Effector CD8-positive, alpha-beta T cell (primary cell): ENCODE measurements at regions not wholly inside any gene's neighbourhood (a gene's known extent, or its start where the extent isn't known, plus 50 kb on each side); places are given as distances from the start of the nearest gene placed in this dataset.
A peak's percentile ranks its signal among the peaks of the same experiment; 100 is the strongest.
"Not testable (repeated sequence)": the region's sequence is repeated elsewhere in the genome, so short reads cannot be mapped to it uniquely, and the experiment has no call there.

ENCODE experiments used
- DNase-seq: peaks from one replicate; lab custom pipeline; 2025; lab: John Stamatoyannopoulos, UW

DNA sequence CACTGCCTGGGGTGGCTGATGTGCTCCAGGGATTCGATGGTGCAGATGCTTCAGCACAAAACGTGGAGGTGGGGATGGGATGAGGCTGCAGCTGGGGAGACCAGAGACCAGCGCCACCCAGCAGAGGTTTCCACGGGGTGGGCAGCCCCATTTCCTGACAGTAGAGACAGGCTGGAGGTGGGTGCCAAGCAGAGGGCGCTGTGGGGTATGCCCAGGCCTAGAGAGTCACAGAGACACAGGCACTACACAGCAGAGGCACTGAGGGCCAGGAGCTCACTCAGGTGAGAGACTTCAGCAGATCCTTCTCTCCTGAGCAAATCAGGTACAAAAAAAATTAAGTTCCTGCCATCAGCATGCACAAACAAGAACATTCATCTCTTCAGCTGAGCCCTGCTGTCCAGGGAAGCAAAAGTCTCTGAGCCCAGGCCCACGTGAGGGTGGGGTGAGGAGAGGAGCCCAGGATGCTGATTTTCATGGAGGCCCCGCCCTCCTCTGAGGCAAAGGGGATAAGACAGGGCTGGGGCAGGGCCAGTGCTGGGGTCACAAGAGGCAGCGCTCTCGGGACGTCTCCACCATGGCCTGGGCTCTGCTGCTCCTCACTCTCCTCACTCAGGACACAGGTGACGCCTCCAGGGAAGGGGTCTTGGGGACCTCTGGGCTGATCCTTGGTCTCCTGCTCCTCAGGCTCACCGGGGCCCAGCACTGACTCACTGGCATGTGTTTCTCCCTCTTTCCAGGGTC, 53.1 kb downstream of the GGTLC2 start:
- no peak for DNase-seq

DNA sequence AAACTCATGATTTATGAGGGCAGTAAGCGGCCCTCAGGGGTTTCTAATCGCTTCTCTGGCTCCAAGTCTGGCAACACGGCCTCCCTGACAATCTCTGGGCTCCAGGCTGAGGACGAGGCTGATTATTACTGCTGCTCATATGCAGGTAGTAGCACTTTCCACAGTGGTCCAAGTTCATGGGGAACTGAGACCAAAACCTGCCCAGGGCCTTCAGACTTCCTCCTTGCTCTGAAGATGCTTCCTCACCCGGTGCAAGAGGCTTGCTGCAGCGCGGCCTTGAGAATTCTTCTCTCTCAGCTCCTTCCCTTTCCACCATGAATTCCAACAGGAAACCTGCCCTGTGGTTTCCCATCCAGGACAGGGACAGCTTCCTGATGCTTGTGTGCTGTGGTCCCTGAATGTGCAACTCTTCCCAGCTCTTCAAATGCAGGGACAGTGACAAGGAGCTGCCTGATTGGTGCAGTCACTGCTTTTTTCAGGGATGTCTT, 53.9 kb downstream of the GGTLC2 start:
- no peak for DNase-seq

DNA sequence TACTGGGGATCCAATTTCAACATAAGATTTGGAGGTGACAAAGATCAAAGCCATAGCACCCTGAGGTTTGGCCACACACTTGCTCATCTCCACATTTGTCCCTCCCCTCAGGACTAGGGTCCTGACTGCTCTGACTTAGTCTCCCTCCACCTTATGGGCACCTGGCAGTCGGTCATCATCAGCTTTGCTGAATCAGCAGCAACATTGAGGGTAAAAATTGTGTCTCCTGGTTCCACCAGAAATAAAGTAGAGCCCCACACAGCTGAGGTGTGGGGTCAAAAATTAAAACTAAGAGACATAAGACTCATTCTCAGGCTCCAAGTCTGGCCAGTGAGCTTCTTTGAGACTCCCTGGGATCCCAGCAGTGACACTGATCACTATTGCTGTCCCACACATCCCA, 56.2 kb downstream of the GGTLC2 start:
- no peak for DNase-seq

DNA sequence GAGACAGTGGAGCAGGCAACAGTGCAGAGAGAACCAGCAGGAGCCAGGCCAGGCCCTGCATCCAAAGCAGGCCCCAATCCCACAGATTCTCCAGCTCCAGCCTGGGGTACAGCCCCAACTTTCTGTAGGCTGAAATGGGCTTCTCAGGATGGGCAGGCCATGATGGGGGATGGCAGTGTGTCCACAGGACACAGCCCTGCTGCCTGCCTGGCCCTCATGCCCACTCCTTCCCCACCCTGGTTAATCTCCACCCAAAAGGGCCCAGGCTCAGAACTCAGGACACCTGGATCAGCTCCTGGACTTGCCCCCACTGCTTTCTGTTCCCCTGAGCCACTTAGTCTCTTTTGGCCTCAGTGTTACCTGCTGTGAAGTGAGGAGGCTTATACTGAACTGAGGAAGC, 57.1 kb downstream of the GGTLC2 start:
- DNase-seq, result not testable (repeated sequence)

DNA sequence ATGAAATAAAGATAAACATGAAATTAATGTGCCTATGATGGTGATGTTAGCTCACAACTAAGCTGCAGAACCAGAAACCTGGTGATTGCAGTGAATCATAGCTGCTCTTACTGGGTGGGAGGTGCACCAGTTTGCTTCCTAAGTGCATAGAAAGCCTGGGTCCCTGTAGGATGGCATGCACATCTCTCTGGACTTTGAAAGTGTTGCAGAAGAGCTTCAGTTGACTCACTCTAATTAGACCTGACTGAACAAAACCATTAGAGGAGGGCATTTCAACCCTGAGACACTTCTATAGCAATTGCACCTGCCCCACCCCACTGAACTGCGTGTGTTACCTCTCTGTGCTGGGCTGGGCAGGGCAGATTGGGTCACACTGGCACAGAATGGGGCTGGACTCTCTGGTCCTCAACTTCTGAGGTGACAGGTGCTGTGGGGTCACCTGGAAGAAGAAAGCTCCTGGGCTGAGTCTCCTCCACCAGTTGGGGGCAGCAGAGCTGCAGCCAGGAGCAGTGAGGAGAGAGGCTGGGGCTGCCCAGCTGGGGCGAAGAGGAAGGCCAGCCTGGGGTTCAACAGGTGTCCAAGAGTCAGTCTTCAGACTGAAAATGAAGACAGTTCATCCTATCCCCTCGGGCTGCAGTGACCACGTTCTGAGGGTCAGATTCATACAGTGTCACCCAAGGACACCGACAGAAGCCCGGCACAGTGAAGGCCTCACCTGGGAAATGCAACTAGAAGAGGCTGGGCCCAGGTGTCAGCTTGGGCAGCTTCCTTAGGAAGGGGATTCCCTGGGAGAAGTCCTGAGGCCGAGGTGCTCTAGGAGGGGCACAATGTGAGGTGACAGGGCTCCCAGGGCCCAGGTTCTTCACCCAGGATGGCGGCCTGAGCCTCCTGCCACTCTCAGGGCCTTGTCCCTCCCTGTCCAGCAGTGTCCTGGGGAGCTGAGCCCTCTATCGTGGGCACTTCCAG, 58.1 kb downstream of the GGTLC2 start:
- no peak for DNase-seq

DNA sequence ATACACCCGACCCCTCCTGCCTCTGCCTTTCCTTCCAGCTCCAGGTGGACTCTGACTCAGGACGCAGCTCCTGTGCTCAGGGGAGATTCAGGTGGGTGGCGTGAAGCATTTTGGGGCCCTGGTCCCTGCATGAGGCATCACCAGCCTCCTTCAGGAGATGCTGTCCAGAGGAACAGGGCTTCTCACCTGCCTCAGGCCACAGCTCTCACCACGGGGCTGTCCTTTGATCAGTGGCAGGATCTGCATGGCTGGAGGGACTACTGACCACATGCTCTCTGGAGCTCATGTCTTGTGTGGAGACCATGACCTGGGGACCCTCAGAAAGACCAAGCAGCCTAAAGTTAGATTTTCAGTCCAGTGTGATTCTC, 58.8 kb downstream of the GGTLC2 start:
- DNase-seq, result no peak

DNA sequence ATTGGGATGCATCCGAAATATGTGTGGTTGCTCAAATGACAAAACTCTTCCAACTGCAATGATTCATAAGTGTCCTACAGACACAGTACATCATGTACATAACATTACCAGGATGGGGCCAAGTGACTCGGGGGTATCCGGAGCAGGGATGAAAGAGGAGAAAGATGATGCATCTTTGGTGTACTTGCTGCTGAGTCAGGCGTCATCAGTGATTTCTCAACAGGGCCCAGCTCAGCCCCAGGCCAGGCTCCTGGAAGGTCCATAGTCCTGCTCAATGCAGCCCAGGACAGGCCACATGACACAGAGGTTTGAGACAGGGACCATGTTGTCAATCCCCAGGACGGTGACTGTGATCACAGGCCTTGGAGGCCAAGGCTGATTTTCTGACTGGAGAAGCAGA, 59.3 kb downstream of the GGTLC2 start:
- no peak for DNase-seq

DNA sequence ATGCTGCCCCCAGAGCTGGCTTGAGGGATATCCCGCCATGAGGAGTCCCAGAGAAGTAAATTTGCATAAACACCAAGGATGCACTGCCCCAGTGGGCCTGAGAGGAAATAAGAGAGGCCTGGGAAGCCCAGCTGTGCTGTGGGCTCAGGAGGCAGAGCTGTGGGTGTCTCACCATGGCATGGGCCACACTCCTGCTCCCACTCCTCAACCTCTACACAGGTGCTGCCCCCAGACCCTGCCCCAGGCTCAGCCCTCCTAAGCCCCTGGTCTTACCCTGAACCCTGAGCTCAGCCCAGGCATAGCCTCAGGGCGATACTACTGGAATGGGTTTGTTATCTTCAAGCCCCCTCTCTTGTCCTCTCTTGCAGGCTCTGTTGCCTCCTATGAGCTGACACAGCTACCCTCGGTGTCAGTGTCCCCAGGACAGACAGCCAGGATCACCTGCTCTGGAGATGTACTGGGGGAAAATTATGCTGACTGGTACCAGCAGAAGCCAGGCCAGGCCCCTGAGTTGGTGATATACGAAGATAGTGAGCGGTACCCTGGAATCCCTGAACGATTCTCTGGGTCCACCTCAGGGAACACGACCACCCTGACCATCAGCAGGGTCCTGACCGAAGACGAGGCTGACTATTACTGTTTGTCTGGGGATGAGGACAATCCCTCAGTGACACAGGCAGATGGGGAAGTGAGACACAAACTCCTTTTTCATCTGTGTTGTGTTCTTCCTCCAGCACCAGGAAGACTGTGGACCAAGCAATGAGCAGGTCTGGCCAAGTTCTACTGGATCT, 59.9 kb downstream of the GGTLC2 start:
- DNase-seq, result no peak

DNA sequence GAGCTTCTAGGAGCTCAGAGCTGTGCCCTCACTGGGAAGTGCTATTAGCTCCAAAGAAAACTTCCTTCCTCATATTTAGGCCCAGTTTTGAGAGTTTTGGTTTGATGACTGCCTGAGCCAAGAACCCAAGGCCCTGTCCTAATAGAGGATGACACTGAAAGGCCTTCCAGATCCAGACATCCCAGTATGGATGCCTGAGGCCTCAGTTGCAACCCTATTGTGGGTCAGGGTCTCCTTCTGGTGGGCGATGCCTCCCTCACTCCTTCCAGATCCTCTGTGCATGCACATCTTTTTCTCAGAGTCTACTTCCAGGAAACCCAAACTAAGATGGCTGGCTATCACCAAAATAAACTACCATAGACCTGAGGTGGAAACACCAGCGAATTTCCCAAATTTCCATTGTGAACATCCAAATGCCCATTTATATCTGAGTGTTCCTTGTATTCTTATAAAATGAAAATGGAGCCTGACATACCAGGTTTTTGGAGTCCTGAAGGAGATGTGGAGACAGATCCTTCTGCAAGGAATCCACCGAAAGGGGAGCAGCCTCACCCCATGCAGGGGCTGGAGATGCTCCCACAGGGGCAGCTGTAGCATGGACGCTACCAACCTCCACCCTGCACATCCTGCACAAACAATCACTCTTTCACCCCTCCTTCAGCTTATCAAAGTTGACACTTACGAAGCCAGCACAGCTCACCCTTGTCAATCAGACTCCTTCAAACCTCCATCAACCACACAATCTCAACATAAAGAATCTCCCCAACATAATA, 61.1 kb downstream of the GGTLC2 start:
- DNase-seq, result no peak

DNA sequence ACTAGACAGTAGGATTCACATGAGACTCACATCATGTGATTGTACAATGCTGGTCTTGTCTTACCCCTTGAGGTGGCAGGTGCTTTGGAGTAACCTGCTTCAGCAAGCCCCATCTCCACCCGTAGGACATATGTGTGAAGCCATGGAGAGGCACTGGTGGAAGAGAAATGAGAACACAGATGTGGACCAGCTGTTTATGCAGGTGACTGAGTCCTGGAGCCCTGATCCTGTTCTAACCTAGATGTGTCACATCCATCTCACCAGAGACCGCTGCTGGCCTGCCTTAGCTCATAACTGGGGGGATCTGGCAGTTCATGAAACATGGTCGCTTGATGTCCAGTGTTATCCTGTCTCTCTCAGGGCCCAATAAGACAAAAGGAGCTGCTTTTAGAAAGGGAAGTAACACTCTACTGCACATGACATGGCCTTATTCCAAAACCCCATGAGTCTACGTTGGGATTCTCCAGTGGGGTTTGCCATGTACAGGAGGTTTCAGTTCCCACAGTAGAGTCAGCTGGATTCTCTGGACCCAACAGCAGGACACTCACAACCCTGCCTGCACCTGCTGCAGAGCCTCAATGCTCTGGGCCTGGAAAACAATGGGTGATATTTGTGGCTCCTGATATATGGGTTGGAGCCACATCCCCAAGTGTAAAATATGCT, 62.0 kb downstream of the GGTLC2 start:
- no peak for DNase-seq

DNA sequence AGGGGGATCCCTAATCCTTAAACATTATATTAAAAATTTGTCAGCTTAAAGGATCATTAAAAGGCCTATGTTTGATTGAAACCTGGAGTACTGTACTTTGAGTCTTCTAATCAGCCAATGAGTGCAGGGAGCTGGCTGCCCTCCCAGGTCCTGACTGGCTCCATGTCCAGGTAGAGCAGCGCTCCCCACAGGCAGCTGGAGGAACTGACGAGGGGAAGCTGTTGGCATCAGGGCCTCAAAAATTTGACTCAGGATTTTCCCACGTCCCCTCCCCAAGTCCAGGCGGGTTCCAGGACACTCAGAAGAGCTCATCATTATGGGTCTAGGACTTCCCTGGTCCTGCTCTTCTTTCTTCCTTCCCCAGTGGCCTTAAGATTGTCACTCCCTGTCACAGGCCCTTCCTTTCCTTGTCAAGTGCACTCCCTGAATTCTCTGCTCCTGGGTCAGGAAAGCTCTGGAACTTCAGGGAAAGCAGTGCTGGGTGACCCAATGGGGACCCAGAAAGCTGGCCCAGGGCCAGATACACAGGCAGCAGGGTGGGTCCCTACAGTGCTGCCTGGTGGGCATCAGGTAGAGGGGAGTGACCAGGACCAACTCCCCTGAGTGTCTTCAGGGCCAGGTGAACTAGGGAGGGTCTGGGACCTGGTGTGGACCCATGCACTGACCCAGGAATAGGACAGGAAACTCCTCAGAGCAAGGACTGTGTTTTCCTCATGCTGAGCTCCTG, 65.5 kb downstream of the GGTLC2 start:
- DNase-seq, result no peak

DNA sequence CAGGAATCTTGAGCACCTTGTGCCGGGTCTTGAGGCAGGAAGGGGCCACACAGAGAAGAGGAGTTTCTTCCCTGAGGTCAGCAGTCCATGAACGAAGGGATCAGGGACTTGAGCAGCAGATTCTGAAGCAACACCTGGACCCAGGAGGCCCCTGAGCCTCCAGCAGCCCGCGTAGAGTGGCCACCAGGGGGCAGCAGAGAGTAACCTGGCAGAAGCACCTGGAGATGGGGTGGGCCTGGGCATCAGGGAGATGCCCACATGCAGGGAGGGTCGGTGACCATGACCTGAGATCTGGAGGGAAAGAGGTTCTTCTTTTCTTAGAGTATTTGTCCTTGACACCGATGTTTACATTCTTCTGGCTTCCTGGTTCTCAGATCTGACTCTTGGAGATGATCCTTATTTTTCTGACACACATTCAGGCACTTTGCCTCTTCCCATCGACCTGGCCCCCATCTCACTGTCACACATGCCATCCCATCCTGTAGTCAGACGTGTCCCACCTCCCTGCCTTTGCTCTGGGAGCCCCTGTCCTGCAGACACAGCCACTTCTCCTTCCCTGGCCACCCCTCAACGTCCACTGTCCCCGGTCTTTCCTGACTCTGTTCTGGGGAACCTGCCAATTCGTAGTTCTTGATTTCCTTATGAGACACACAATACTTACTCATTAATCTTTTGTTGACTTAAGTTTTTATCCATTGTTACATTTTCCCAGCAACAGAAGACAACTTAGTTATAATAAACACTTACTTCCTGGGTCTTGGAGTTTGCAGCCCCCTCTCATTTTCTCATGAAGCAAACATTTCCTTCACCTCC, 66.5 kb downstream of the GGTLC2 start:
- peak; percentile 70 for DNase-seq

DNA sequence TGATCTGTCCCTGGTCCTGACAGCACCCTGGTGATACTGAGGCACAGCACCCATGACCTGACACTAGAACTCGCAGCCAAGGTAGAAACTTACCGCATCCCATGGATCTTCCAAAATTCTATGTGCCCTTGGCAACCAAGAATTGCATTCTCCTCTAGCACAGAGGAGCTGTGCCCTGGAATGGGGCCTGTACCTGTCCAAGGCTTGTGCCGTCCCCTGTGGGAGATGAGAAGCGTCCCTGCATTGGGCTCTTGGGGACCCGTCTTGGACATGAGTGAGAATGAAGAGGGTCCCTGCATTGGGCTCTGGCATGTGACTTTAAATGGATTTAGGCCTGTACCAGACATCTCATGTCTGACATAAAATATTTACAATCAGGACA, 67.1 kb downstream of the GGTLC2 start:
- no peak for DNase-seq

DNA sequence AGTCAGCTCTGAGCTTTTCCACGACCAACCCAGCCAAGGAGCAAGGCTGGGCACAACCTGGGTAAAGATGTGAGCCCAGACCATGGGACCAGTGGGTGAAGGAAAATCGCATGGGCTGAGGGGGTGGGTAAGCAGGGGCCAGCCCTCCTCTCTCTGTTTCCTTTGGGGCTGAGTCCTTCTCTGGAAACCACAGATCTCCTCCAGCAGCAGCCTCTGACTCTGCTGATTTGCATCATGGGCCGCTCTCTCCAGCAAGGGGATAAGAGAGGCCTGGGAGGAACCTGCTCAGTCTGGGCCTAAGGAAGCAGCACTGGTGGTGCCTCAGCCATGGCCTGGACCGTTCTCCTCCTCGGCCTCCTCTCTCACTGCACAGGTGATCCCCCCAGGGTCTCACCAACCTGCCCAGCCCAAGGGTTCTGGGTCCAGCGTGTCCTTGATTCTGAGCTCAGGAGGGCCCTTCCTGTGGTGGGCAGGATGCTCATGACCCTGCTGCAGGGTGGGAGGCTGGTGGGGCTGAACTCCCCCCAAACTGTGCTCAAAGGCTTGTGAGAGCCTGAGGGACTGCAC, 67.8 kb downstream of the GGTLC2 start:
- no peak for DNase-seq

DNA sequence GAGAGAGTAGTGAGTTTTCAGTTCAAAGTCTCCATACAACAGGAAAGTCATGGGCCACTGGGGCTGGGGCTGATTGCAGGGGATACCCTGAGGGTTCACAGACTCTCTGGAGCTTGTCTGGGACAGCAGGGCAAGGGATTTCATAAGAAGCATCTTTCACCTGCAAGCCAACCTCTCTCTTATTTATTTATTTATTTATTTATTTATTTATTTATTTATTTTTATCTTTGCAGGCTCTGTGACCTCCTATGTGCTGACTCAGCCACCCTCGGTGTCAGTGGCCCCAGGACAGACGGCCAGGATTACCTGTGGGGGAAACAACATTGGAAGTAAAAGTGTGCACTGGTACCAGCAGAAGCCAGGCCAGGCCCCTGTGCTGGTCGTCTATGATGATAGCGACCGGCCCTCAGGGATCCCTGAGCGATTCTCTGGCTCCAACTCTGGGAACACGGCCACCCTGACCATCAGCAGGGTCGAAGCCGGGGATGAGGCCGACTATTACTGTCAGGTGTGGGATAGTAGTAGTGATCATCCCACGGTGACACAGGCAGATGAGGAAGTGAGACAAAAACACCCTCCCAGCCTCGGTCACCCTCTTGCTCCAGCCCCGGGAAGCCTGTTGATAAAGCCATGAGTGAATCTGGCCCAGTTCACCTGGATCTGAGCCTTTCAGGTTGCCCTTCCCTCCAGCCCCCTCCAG, 68.4 kb downstream of the GGTLC2 start:
- DNase-seq, result no peak

DNA sequence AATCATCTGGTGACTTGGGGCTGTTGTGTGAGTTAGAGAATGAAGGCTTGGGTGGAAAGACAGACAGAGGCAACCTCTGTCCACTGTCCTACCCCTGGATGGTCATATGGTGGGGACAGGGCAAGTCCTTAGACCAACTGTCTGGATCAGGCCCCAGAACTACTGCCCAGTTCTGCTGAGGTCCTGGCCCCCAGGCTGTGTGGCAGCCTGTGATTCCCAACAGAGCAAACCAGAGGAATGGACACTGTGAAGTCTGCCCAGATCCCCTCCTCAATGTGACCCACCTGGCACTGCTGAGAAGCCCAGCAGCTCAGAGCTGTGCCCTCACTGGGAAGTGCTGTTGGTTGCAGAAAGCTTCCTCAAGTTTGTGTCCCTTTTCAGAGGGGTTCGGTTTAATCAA, 69.0 kb downstream of the GGTLC2 start:
- no peak for DNase-seq

DNA sequence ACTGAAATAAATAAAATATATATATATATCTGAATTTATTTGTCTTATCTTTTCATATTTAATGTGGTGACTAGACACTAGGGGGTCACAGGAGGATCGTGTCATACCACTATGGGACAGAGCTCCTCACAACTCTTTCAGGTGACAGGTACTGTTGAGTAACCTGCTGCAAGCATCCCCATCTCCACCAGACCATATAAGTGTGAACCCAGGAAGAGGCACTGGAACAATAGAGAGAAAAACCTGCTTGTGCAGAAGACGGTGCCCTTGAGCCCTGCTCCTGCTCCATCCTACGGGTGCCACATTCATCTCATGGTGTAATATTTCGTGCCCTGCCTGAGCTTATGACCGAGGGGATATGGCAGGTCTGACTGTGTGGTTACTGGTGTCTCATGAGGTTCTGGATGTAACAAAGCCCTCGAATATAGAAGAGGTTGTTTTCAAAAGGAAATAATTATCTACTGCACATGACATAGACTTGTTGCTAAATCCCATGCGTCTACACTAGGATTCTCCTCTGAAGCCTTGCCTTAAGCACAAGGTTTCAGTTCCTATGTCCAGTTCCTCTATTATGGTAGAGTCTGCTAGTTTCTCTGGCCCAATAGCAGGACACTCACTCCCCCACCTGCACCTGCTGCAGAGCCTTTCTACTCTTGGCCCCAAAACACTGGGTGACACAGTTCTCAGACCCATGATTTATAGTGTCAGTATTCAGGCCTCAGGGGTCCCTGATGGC, 70.4 kb downstream of the GGTLC2 start:
- no peak for DNase-seq
